Upper lobe of left lung (tissue), 6 donors: ENCODE measurements at regions not wholly inside any gene's neighbourhood (a gene's known extent, or its start where the extent isn't known, plus 50 kb on each side); places are given as distances from the start of the nearest gene placed in this dataset.
"Not testable (repeated sequence)": the region's sequence is repeated elsewhere in the genome, so short reads cannot be mapped to it uniquely, and the experiment has no call there.

Source experiments
- ATAC-seq, 2 donors: fragments of 200-7000 bp; cut with Tn5 transposase; one replicate each; pipeline ENCODE4 v1.9.1; 2022; ENCODE audit warnings: mild to moderate bottlenecking in 2 of 2, moderate library complexity in 2 of 2; ENCODE audit not compliant: low FRiP score in 2 of 2
- DNase-seq, 2 donors: peaks; one replicate each; pipeline ENCODE4 v3.0.0-alpha.2; 2019 to 2020
- H3K27ac ChIP-seq, 4 donors: fragments of 200-600 bp; sonication (generic); one replicate each; pipeline ENCODE4 v1.5.1; 2016 to 2019
- H3K27me3 ChIP-seq, 4 donors: fragments of 200-600 bp; sonication (generic); one replicate each; pipeline ENCODE4 v1.5.1; 2017 to 2019
- H3K36me3 ChIP-seq, 4 donors: fragments of 200-600 bp; sonication (generic); one replicate each; pipeline ENCODE4 v1.5.1; 2016 to 2019
- H3K4me1 ChIP-seq, 4 donors: fragments of 200-600 bp; sonication (generic); one replicate each; pipeline ENCODE4 v1.5.1; 2018 to 2019
- H3K4me3 ChIP-seq, 4 donors: fragments of 200-600 bp; sonication (generic); one replicate each; pipeline ENCODE4 v1.5.1; 2017 to 2019; ENCODE audit warnings: mild to moderate bottlenecking in 2 of 4, moderate library complexity in 1 of 4
- H3K9me3 ChIP-seq, 4 donors: fragments of 200-600 bp; sonication (generic); one replicate each; pipeline ENCODE4 v1.5.1; 2018 to 2019
- EP300 ChIP-seq, 4 donors: sonication (generic); formaldehyde crosslinking; IDR thresholded peaks; one replicate each; pipeline ENCODE4 v1.5.1; 2017; ENCODE audit warnings: antibody characterized with exemption in 4 of 4, control low read depth in 2 of 4
- POLR2A ChIP-seq, 4 donors: fragments of 450-650 bp; IDR thresholded peaks; one replicate each; pipeline ENCODE4 v1.5.1; 2016 to 2017; ENCODE audit warnings: antibody characterized with exemption in 4 of 4, mild to moderate bottlenecking in 2 of 4
- POLR2AphosphoS5 ChIP-seq, 2 donors: sonication (generic); formaldehyde crosslinking; IDR thresholded peaks; one replicate each; pipeline ENCODE4 v1.5.1; 2017; ENCODE audit warnings: antibody characterized with exemption in 2 of 2
- WGBS, 2 donors: methylation state at CpG; one replicate each; pipeline ENCODE4 v1.1.5; 2017 to 2018; 5-methylcytosine and 5-hydroxymethylcytosine counted together
- TF ChIP-seq, protein P1 (sequence below), 6 experiments: fragments of 450-650 bp in 4 of 6; fragments of 200-600 bp in 2 of 6; sonication (generic) in 2 of 6; IDR thresholded peaks; one replicate each; pipeline ENCODE4 v1.5.1; 2016 to 2019; ENCODE audit warnings: antibody characterized with exemption in 6 of 6
- donor health status: DM: no; HTN: no; CAD: no; lungs with moderate emphysema.
- donor health status: DM: no; HTN: yes; CAD: no; lungs with severe emphysema.

DNA sequence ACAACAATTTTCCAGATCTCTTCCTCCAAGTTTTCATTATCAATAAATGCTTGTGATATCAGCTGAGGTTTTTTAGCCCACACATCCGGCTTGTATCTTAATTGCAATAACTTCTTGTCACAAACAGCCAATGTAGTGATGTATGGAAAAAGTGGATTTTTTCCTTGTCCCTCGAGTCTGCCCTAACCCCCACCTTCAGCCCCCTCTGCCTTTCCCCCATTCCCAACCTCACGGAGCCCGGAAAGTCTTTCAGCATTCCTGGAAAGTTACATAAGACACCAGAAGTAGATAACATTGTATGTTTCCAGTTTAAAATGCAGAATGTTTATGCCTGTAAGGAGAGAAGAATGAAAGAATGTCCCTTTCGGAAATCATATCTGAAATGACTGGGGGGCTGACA is 179.2 kb upstream of the PHACTR1 start:
- Histone ChIP-seq H3K27ac (no peak overlapping the region), H3K4me1 (peaks cover 0 to 12% (median 10%) of the 10 kb centered on the region in 4 donors), H3K36me3 (no peaks in the 10 kb centered on the region), H3K9me3 (no peaks in the 10 kb centered on the region), H3K4me3 (no peak overlapping the region), H3K27me3 (no peaks in the 10 kb centered on the region)
- 25 to 28% methylated on average over 5 of the region's 5 CpGs for WGBS, 2 donors
- DNase-seq (no peak), ATAC-seq (no peak)
- TF ChIP-seq POLR2A (IDR thresholded peaks at IDR 0.05) (no peak), POLR2AphosphoS5 (IDR thresholded peaks at IDR 0.05) (no peak), EP300 (IDR thresholded peaks at IDR 0.05) (no peak)
- TF ChIP-seq, protein P1, sequence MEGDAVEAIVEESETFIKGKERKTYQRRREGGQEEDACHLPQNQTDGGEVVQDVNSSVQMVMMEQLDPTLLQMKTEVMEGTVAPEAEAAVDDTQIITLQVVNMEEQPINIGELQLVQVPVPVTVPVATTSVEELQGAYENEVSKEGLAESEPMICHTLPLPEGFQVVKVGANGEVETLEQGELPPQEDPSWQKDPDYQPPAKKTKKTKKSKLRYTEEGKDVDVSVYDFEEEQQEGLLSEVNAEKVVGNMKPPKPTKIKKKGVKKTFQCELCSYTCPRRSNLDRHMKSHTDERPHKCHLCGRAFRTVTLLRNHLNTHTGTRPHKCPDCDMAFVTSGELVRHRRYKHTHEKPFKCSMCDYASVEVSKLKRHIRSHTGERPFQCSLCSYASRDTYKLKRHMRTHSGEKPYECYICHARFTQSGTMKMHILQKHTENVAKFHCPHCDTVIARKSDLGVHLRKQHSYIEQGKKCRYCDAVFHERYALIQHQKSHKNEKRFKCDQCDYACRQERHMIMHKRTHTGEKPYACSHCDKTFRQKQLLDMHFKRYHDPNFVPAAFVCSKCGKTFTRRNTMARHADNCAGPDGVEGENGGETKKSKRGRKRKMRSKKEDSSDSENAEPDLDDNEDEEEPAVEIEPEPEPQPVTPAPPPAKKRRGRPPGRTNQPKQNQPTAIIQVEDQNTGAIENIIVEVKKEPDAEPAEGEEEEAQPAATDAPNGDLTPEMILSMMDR (IDR thresholded peaks at IDR 0.05): no peak

DNA sequence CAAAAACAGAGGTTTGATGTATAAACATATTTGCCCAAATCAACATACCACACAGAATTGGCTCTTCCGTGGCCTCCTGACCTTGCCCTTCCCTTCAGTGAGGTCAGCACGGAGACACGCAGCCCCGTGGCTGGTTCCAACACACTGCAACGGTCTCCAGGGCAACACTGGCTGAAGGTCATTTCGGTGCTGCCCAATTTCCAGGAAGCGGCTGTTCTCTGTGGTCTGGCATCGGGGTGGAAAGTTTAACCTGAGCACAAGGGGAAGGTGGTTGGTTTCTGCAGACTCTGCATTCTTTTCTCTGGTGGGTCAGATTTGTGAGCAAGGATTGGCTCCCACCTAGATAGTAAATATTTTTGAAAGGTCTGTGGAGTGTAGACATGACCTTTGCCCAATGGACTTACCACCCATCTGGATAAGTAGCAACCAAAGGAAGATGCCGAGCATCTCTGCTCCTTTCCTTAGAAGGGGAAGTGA is 177.6 kb upstream of the PHACTR1 start:
- Histone ChIP-seq H3K4me3 (no peak overlapping the region), H3K4me1 (peaks cover 0 to 12% (median 10%) of the 10 kb centered on the region in 4 donors), H3K36me3 (no peaks in the 10 kb centered on the region), H3K27me3 (no peaks in the 10 kb centered on the region), H3K27ac (no peak overlapping the region), H3K9me3 (no peaks in the 10 kb centered on the region)
- TF ChIP-seq POLR2A (IDR thresholded peaks at IDR 0.05) (no peak), POLR2AphosphoS5 (IDR thresholded peaks at IDR 0.05) (no peak), EP300 (IDR thresholded peaks at IDR 0.05) (no peak)
- TF ChIP-seq, protein P1 (IDR thresholded peaks at IDR 0.05): no peak
- WGBS, 2 donors: 69 to 76% methylated on average over 9 of the region's 9 CpGs
- DNase-seq: peak in 1 of 2 donors; percentile 8
- ATAC-seq: peak in 1 of 2 donors; percentile 72

GRCh38 chr6:12542319-12543115 is 174.1 kb upstream of the PHACTR1 start:
- H3K27ac ChIP-seq, H3K27me3 ChIP-seq, DNase-seq, H3K4me3 ChIP-seq, H3K4me1 ChIP-seq, H3K9me3 ChIP-seq, H3K36me3 ChIP-seq, ATAC-seq: not testable (repeated sequence)
- WGBS, 2 donors: 98 to 99% methylated on average over 4 of the region's 4 CpGs

- Histone ChIP-seq H3K36me3 (no peaks in the 10 kb centered on the region), H3K27me3 (no peaks in the 10 kb centered on the region), H3K27ac (no peak overlapping the region), H3K9me3 (no peaks in the 10 kb centered on the region), H3K4me3 (no peak overlapping the region), H3K4me1 (no peaks in the 10 kb centered on the region)
- WGBS, 2 donors: 41 to 59% methylated on average over 5 of the region's 5 CpGs
- ATAC-seq (no peak), DNase-seq (no peak)
- TF ChIP-seq, protein P1 (IDR thresholded peaks at IDR 0.05): no peak
- TF ChIP-seq POLR2AphosphoS5 (IDR thresholded peaks at IDR 0.05): peak in 1 of 2 donors; percentile 62
Measured at GRCh38 chr6:12543953-12544352, 172.6 kb upstream of the PHACTR1 start.

GRCh38 chr6:12544821-12545565 is 171.6 kb upstream of the PHACTR1 start:
- no peak for TF ChIP-seq POLR2A (IDR thresholded peaks at IDR 0.05)
- no peak for TF ChIP-seq EP300 (IDR thresholded peaks at IDR 0.05)
- no peak for TF ChIP-seq POLR2AphosphoS5 (IDR thresholded peaks at IDR 0.05)
- TF ChIP-seq, protein P1 (IDR thresholded peaks at IDR 0.05): no peak
- H3K9me3 ChIP-seq: no peaks in the 10 kb centered on the region
- H3K4me3 ChIP-seq: no peak overlapping the region
- ATAC-seq (no peak), DNase-seq (no peak)
- WGBS, 2 donors: 87 to 93% methylated on average over 3 of the region's 3 CpGs
- no peaks in the 10 kb centered on the region for H3K36me3 ChIP-seq
- no peaks in the 10 kb centered on the region for H3K4me1 ChIP-seq
- no peak overlapping the region for H3K27ac ChIP-seq
- H3K27me3 ChIP-seq: no peaks in the 10 kb centered on the region
